Endothelial cell of umbilical vein (primary cell): ENCODE measurements at regions not wholly inside any gene's neighbourhood (a gene's known extent, or its start where the extent isn't known, plus 50 kb on each side); places are given as distances from the start of the nearest gene placed in this dataset.

Experiments
- BruUV-seq: library from RNA; stranded (reverse); fragments of 400-500 nt; replicated peaks from 2 replicates; lab custom pipeline; 2021; lab: Mats Ljungman, UMichigan
- CTCF ChIA-PET: fragments of 300-600, 350-600 bp; sonication (Branson Sonifier 250); formaldehyde crosslinking; loops from one replicate; lab custom pipeline; 2021; ENCODE audit warnings: antibody characterized with exemption, inconsistent platforms; lab: Charles Lee
- POLR2A ChIA-PET: fragments of 300-600, 350-600 bp; sonication (Branson Sonifier 250); formaldehyde crosslinking; loops from one replicate; lab custom pipeline; 2021; ENCODE audit warnings: antibody characterized with exemption, inconsistent platforms; lab: Charles Lee
- DNase-seq: peaks from one replicate; pipeline ENCODE4 v3.0.0-alpha.2; 2011; ENCODE audit warnings: low read depth, low spot score
- FAIRE-seq: peaks from 2 replicates; lab custom pipeline; 2011; peaks lifted over from hg19 to GRCh38; lab: Jason Lieb, UNC
- H2AFZ ChIP-seq: 2 replicates; pipeline ENCODE4 v1.6.0; 2012; ENCODE audit warnings: low read depth, low read length, control low read depth, inconsistent platforms
- H3K27ac ChIP-seq: 2 replicates; pipeline ENCODE4 v1.5.1; 2011; ENCODE audit warnings: low read depth, mild to moderate bottlenecking, control low read depth, low read length, moderate library complexity; ENCODE audit not compliant: insufficient read depth
- H3K27me3 ChIP-seq, 2 experiments: 2 replicates each; pipeline versions ENCODE4 v1.6.0 to v1.6.1; 2011; ENCODE audit warnings: low read length in 2 of 2, mixed read lengths in 1 of 2; ENCODE audit not compliant: control insufficient read depth in 2 of 2, insufficient read depth in 2 of 2
- H3K36me3 ChIP-seq, 2 experiments: 2 replicates in 1 of 2; 3 replicates in 1 of 2; pipeline ENCODE4 v1.5.1; 2011; ENCODE audit warnings: low read length in 2 of 2, mild to moderate bottlenecking in 1 of 2, moderate library complexity in 1 of 2; ENCODE audit not compliant: control insufficient read depth in 2 of 2, insufficient read depth in 2 of 2; ENCODE audit errors: extremely low read depth in 1 of 2
- H3K4me1 ChIP-seq: 3 replicates; pipeline ENCODE4 v1.5.1; 2011; ENCODE audit warnings: mild to moderate bottlenecking, low read length; ENCODE audit not compliant: control insufficient read depth, insufficient read depth; ENCODE audit errors: extremely low read depth
- H3K4me2 ChIP-seq: 2 replicates; pipeline ENCODE4 v1.6.1; 2011; ENCODE audit warnings: low read length, control low read depth, mixed read lengths; ENCODE audit not compliant: insufficient read depth
- H3K4me3 ChIP-seq, 3 experiments: fragments of 200-600 bp in 1 of 3; sonication (generic), shearing (Covaris generic) in 1 of 3; replicated peaks in 1 of 3; 2 replicates each; pipeline ENCODE4 v1.5.1; 2011 to 2016; ENCODE audit warnings: control low read depth in 3 of 3, low read length in 3 of 3, mild to moderate bottlenecking in 2 of 3, inconsistent platforms in 1 of 3, low read depth in 1 of 3, moderate library complexity in 1 of 3; ENCODE audit not compliant: insufficient read depth in 1 of 3
- H3K79me2 ChIP-seq: 2 replicates; pipeline ENCODE4 v1.6.0; 2012; ENCODE audit warnings: low read length, inconsistent platforms; ENCODE audit not compliant: control insufficient read depth, insufficient read depth
- H3K9ac ChIP-seq: replicated peaks from 2 replicates; pipeline ENCODE3; 2011; ENCODE audit warnings: low read length, control low read depth; ENCODE audit not compliant: insufficient read depth; ENCODE audit errors: extremely low read depth
- H3K9me1 ChIP-seq: replicated peaks from 3 replicates; pipeline ENCODE4 v1.6.0; 2011; ENCODE audit warnings: mild to moderate bottlenecking, low read length; ENCODE audit not compliant: control insufficient read depth, insufficient read depth; ENCODE audit errors: extremely low read depth
- H3K9me3 ChIP-seq: replicated peaks from 2 replicates; pipeline ENCODE4 v1.5.1; 2012; ENCODE audit warnings: low read length, inconsistent platforms; ENCODE audit not compliant: control insufficient read depth, insufficient read depth
- H4K20me1 ChIP-seq: replicated peaks from 2 replicates; pipeline ENCODE3; 2011; ENCODE audit warnings: mild to moderate bottlenecking, low read length; ENCODE audit not compliant: control insufficient read depth, insufficient read depth; ENCODE audit errors: extremely low read depth
- EZH2 ChIP-seq: IDR thresholded peaks from 2 replicates; pipeline ENCODE4 v1.6.1; 2012; ENCODE audit warnings: borderline replicate concordance, low read depth, mild to moderate bottlenecking, moderate library complexity, low read length, inconsistent platforms; ENCODE audit not compliant: severe bottlenecking
- FOS ChIP-seq: IDR thresholded peaks from 2 replicates; pipeline ENCODE4 v1.6.1; 2011; ENCODE audit warnings: mild to moderate bottlenecking, low read length, moderate library complexity, borderline replicate concordance; ENCODE audit not compliant: insufficient read depth
- GATA2 ChIP-seq: IDR thresholded peaks from 2 replicates; pipeline ENCODE4 v1.7.0; 2011; ENCODE audit warnings: low read depth, mild to moderate bottlenecking, moderate library complexity, mixed read lengths, low read length; ENCODE audit not compliant: insufficient read length, insufficient read depth
- JUN ChIP-seq: IDR thresholded peaks from 2 replicates; pipeline ENCODE4 v1.6.1; 2011; ENCODE audit warnings: borderline replicate concordance, low read depth; ENCODE audit not compliant: insufficient read length, insufficient read depth
- MYC ChIP-seq: IDR thresholded peaks from one replicate; pipeline ENCODE4 v1.6.1; 2011; ENCODE audit warnings: mild to moderate bottlenecking, low read depth, low read length
- POLR2A ChIP-seq: IDR thresholded peaks from 2 replicates; pipeline ENCODE4 v1.6.1; 2012; ENCODE audit warnings: low read depth, mild to moderate bottlenecking, control low read depth, low read length
- POLR2AphosphoS5 ChIP-seq: IDR thresholded peaks from 2 replicates; pipeline ENCODE4 v1.6.1; 2012; ENCODE audit warnings: low read depth, mild to moderate bottlenecking, control low read depth, low read length, moderate library complexity; ENCODE audit not compliant: insufficient read depth
- dilution Hi-C: fragments of 300-500 bp; cut with MboI; formaldehyde crosslinking; loops from one replicate; pipeline ENCODE4 v1.15.0; 2019; ENCODE audit warnings: low sequenced_read_pairs; ENCODE audit not compliant: extremely low pct_ligation_motif_present
- intact Hi-C: fragments of 100-400 bp; cut with micrococcal nuclease; formaldehyde crosslinking; loops from one replicate; pipeline ENCODE4 v1.10.0; 2022
- TF ChIP-seq, protein P1 (sequence below), 2 donors: IDR thresholded peaks; 1 replicate in 1 of 2; 2 replicates in 1 of 2; pipeline ENCODE4 v1.5.1; 2011; ENCODE audit warnings: low read length in 2 of 2, mild to moderate bottlenecking in 2 of 2, moderate library complexity in 2 of 2, control low read depth in 1 of 2, inconsistent platforms in 1 of 2, low read depth in 1 of 2; ENCODE audit not compliant: insufficient read depth in 1 of 2; ENCODE audit errors: extremely low read depth in 1 of 2
- TF ChIP-seq, protein P2 (sequence below): IDR thresholded peaks from 2 replicates; pipeline ENCODE4 v1.6.1; 2011; ENCODE audit not compliant: insufficient read depth, insufficient read length

DNA sequence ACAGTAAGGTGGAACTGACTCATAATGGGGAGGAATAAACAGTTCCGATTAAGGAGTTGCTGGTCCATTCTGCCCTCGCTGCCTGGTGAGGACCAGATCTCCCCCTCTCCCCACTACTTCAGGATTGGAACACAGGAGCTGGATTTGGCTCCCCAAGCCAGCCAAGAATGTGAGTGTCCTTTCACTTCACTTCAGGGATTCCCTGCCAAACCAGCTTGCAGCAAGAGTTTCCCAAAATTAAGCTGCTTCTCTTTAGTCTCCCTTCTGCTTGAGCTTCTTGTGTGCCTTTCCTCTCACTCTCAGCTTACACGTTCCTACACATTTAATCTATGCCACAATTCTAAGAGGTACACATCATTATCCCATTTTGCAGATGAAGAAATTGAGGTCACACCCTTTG, 234.1 kb downstream of the BUD13 start:
- CTCF ChIA-PET = interaction anchor here (2.3 kb wide), 1 partner anchor 25 kb away, joined by 8 read pairs; no protein-coding TSS in a partner anchor
- BruUV-seq = no TSS peak
- POLR2A ChIA-PET = no interaction called here
- Histone ChIP-seq H3K27ac (no peak overlapping the region), H2AFZ (no peak overlapping the region), H3K9ac (no peak overlapping the region), H3K36me3 (no peaks in the 10 kb centered on the region), H3K9me3 (no peaks in the 10 kb centered on the region), H3K4me2 (no peak overlapping the region), H3K27me3 (peaks cover 14 to 16% of the 10 kb centered on the region in 2 experiments), H4K20me1 (no peaks in the 10 kb centered on the region), H3K79me2 (no peaks in the 10 kb centered on the region), H3K9me1 (no peaks in the 10 kb centered on the region), H3K4me3 (no peak overlapping the region), H3K4me1 (no peaks in the 10 kb centered on the region)
- no peak for DNase-seq
- intact Hi-C loops (no loop called here), dilution Hi-C loops (no loop called here)
- no peak for TF ChIP-seq MYC
- TF ChIP-seq, protein P1, sequence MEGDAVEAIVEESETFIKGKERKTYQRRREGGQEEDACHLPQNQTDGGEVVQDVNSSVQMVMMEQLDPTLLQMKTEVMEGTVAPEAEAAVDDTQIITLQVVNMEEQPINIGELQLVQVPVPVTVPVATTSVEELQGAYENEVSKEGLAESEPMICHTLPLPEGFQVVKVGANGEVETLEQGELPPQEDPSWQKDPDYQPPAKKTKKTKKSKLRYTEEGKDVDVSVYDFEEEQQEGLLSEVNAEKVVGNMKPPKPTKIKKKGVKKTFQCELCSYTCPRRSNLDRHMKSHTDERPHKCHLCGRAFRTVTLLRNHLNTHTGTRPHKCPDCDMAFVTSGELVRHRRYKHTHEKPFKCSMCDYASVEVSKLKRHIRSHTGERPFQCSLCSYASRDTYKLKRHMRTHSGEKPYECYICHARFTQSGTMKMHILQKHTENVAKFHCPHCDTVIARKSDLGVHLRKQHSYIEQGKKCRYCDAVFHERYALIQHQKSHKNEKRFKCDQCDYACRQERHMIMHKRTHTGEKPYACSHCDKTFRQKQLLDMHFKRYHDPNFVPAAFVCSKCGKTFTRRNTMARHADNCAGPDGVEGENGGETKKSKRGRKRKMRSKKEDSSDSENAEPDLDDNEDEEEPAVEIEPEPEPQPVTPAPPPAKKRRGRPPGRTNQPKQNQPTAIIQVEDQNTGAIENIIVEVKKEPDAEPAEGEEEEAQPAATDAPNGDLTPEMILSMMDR (IDR thresholded peaks at IDR 0.05; ENCODE audit: extremely low read depth in 1 of 2, insufficient read depth in 1 of 2, low read depth in 1 of 2, low read length in 2 of 2) = no peak
- no peak for TF ChIP-seq JUN
- TF ChIP-seq POLR2A = no peak
- no peak for TF ChIP-seq FOS
- TF ChIP-seq EZH2 = no peak
- no peak for TF ChIP-seq POLR2AphosphoS5
- TF ChIP-seq GATA2 = no peak
- TF ChIP-seq, protein P2, sequence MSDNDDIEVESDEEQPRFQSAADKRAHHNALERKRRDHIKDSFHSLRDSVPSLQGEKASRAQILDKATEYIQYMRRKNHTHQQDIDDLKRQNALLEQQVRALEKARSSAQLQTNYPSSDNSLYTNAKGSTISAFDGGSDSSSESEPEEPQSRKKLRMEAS = no peak
- no peak for FAIRE-seq
